ENCODE measurements at regions not wholly inside any gene's neighbourhood (a gene's known extent, or its start where the extent isn't known, plus 50 kb on each side); places are given as distances from the start of the nearest gene placed in this dataset.

- TF ChIP-seq FOXP1 (CRISPR knock-in tag; IDR thresholded peaks at IDR 0.05; ENCODE audit: borderline replicate concordance) (no peak), ATF3 (CRISPR knock-in tag; conservative IDR thresholded peaks at IDR 0.05) (no peak), STAT6 (CRISPR knock-in tag; conservative IDR thresholded peaks at IDR 0.05; ENCODE audit: low read depth) (no peak), ELF4 (CRISPR knock-in tag; IDR thresholded peaks at IDR 0.05; ENCODE audit: low read depth) (no peak), E2F4 (CRISPR knock-in tag; IDR thresholded peaks at IDR 0.05; ENCODE audit: borderline replicate concordance, low read depth) (no peak)
Measured at GRCh38 chr18:51957001-51957400, 383.0 kb upstream of the DCC start (continued).

GRCh38 chr18:51980101-51980500, 359.9 kb upstream of the DCC start:
- no peaks in the 10 kb centered on the region; the same call in 1 of the 2 replicates for H3K27me3 Mint-ChIP-seq (ENCODE audit: low read depth)
- no peak overlapping the region for H3K27ac Mint-ChIP-seq
- no peaks in the 10 kb centered on the region for H3K4me1 Mint-ChIP-seq
- no peak overlapping the region for H3K4me3 Mint-ChIP-seq
- no peak for ATAC-seq
- peaks cover 3% of the 10 kb centered on the region; the same call in 1 of the 2 replicates for H3K9me3 Mint-ChIP-seq
- POLR2A ChIA-PET: no interaction called here
- CTCF ChIA-PET: no interaction called here
- no peak for DNase-seq (ENCODE audit: low spot score)
- H3K36me3 Mint-ChIP-seq: no peaks in the 10 kb centered on the region
- TF ChIP-seq STAT6 (CRISPR knock-in tag; conservative IDR thresholded peaks at IDR 0.05; ENCODE audit: low read depth) (no peak), ZNF138 (CRISPR knock-in tag; conservative IDR thresholded peaks at IDR 0.05) (no peak), PRRX2 (CRISPR knock-in tag; IDR thresholded peaks at IDR 0.05) (no peak), ZNF532 (CRISPR knock-in tag; IDR thresholded peaks at IDR 0.05; ENCODE audit: borderline replicate concordance) (no peak), GTF2I (CRISPR knock-in tag; conservative IDR thresholded peaks at IDR 0.05) (no peak), CREM (CRISPR knock-in tag; IDR thresholded peaks at IDR 0.05) (no peak), ZMAT4 (CRISPR knock-in tag; IDR thresholded peaks at IDR 0.05) (no peak), MXD4 (CRISPR knock-in tag; IDR thresholded peaks at IDR 0.05; ENCODE audit: borderline replicate concordance) (no peak), ATF2 (CRISPR knock-in tag; IDR thresholded peaks at IDR 0.05; ENCODE audit: borderline replicate concordance, low read depth) (no peak), E2F1 (CRISPR knock-in tag; IDR thresholded peaks at IDR 0.05) (no peak), MLX (CRISPR knock-in tag; IDR thresholded peaks at IDR 0.05) (no peak), ZBTB21 (CRISPR knock-in tag; IDR thresholded peaks at IDR 0.05; ENCODE audit: borderline replicate concordance) (no peak), USF2 (CRISPR knock-in tag; IDR thresholded peaks at IDR 0.05) (no peak)
